A673 (cell line): ENCODE measurements at regions not wholly inside any gene's neighbourhood (a gene's known extent, or its start where the extent isn't known, plus 50 kb on each side); places are given as distances from the start of the nearest gene placed in this dataset.

Experiments
- CTCF ChIP-seq: fragments of 300-800, 200-600 bp; sonication (generic); conservative IDR thresholded peaks from 2 replicates; pipeline ENCODE4 v1.5.1; 2017; ENCODE audit warnings: low read depth, mild to moderate bottlenecking, antibody characterized with exemption, low read length, moderate library complexity, mixed read lengths
- EZH2 ChIP-seq: fragments of 200-600 bp; sonication (generic); IDR thresholded peaks from 2 replicates; pipeline ENCODE4 v1.6.1; 2017; ENCODE audit warnings: borderline replicate concordance, low read depth, mild to moderate bottlenecking, mixed read lengths, antibody characterized with exemption, low read length; ENCODE audit not compliant: poor library complexity, severe bottlenecking

- TF ChIP-seq CTCF (no peak), EZH2 (no peak)
Measured at GRCh38 chr16:74026373-74027281, 270.0 kb upstream of the PSMD7 start.
